GM23338 (cell line): ENCODE measurements at regions not wholly inside any gene's neighbourhood (a gene's known extent, or its start where the extent isn't known, plus 50 kb on each side); places are given as distances from the start of the nearest gene placed in this dataset.

Source experiments
- EZH2 ChIP-seq: fragments of 200-600 bp; sonication (generic); IDR thresholded peaks from one replicate; pipeline ENCODE4 v1.8.0; 2017; ENCODE audit warnings: antibody characterized with exemption, mild to moderate bottlenecking, low read depth; ENCODE audit not compliant: unreplicated experiment
- POLR2AphosphoS5 ChIP-seq: IDR thresholded peaks from 2 replicates; pipeline ENCODE4 v1.6.1; 2016; ENCODE audit warnings: antibody characterized with exemption, low read depth
- TF ChIP-seq, protein P1 (sequence below), 2 experiments: fragments of 200-600 bp in 1 of 2; sonication (generic) in 1 of 2; conservative IDR thresholded peaks; 2 replicates each; pipeline versions ENCODE4 v1.5.1 to v1.6.1; 2016 to 2017; ENCODE audit warnings: antibody characterized with exemption in 2 of 2, low read depth in 2 of 2, mild to moderate bottlenecking in 2 of 2, moderate library complexity in 1 of 2

GRCh38 chr3:177608443-177608842 lies 411.2 kb upstream of the TBL1XR1 start:
- TF ChIP-seq, protein P1, sequence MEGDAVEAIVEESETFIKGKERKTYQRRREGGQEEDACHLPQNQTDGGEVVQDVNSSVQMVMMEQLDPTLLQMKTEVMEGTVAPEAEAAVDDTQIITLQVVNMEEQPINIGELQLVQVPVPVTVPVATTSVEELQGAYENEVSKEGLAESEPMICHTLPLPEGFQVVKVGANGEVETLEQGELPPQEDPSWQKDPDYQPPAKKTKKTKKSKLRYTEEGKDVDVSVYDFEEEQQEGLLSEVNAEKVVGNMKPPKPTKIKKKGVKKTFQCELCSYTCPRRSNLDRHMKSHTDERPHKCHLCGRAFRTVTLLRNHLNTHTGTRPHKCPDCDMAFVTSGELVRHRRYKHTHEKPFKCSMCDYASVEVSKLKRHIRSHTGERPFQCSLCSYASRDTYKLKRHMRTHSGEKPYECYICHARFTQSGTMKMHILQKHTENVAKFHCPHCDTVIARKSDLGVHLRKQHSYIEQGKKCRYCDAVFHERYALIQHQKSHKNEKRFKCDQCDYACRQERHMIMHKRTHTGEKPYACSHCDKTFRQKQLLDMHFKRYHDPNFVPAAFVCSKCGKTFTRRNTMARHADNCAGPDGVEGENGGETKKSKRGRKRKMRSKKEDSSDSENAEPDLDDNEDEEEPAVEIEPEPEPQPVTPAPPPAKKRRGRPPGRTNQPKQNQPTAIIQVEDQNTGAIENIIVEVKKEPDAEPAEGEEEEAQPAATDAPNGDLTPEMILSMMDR (conservative IDR thresholded peaks at IDR 0.05; ENCODE audit: low read depth in 2 of 2) = no peak
- TF ChIP-seq EZH2 = no peak
- TF ChIP-seq POLR2AphosphoS5 = no peak
